Mesenchymal stem cell (in vitro differentiated cells and primary cell): ENCODE measurements at regions not wholly inside any gene's neighbourhood (a gene's known extent, or its start where the extent isn't known, plus 50 kb on each side); places are given as distances from the start of the nearest gene placed in this dataset.

ENCODE experiments used
- DNase-seq: peaks from one replicate; pipeline ENCODE4 v3.0.0-alpha.2; 2013
- H2AFZ ChIP-seq: one replicate; pipeline ENCODE4 v1.6.1; 2013; ENCODE audit warnings: low read depth, mild to moderate bottlenecking, control low read depth, inconsistent platforms, low read length, moderate library complexity
- H2AK5ac ChIP-seq: 2 replicates; pipeline ENCODE4 v1.6.1; 2013; ENCODE audit warnings: low read length, moderate library complexity, mild to moderate bottlenecking, inconsistent platforms; ENCODE audit not compliant: severe bottlenecking
- H2BK120ac ChIP-seq: one replicate; pipeline ENCODE4 v1.6.1; 2013; ENCODE audit warnings: low read depth, mild to moderate bottlenecking, inconsistent platforms, low read length, moderate library complexity
- H2BK12ac ChIP-seq, 2 experiments: one replicate each; pipeline ENCODE4 v1.6.1; 2013; ENCODE audit warnings: inconsistent platforms in 2 of 2, low read length in 2 of 2, mild to moderate bottlenecking in 2 of 2, moderate library complexity in 2 of 2, control low read depth in 1 of 2
- H2BK15ac ChIP-seq: one replicate; pipeline ENCODE4 v1.6.1; 2013; ENCODE audit warnings: mild to moderate bottlenecking, low read depth, inconsistent platforms; ENCODE audit not compliant: poor library complexity, severe bottlenecking
- H2BK5ac ChIP-seq: 2 replicates; pipeline ENCODE4 v1.6.1; 2013; ENCODE audit warnings: low read depth, mild to moderate bottlenecking, low read length, control low read depth, inconsistent platforms; ENCODE audit not compliant: poor library complexity, severe bottlenecking
- H3K14ac ChIP-seq, 2 experiments: one replicate each; pipeline ENCODE4 v1.6.1; 2013; ENCODE audit warnings: inconsistent platforms in 2 of 2, low read length in 2 of 2, control low read depth in 1 of 2, mild to moderate bottlenecking in 1 of 2, moderate library complexity in 1 of 2
- H3K18ac ChIP-seq, 2 experiments: one replicate each; pipeline ENCODE4 v1.6.1; 2013; ENCODE audit warnings: inconsistent platforms in 2 of 2, low read length in 2 of 2, control low read depth in 1 of 2, low read depth in 1 of 2, mild to moderate bottlenecking in 1 of 2
- H3K23ac ChIP-seq, 2 experiments: one replicate each; pipeline ENCODE4 v1.6.1; 2013; ENCODE audit warnings: inconsistent platforms in 2 of 2, low read length in 2 of 2, mild to moderate bottlenecking in 2 of 2, moderate library complexity in 2 of 2, control low read depth in 1 of 2
- H3K27ac ChIP-seq: 2 replicates; pipeline ENCODE4 v1.5.1; 2013; ENCODE audit warnings: mild to moderate bottlenecking, moderate library complexity, low read length, control low read depth, inconsistent platforms; ENCODE audit not compliant: poor library complexity, severe bottlenecking
- H3K27me3 ChIP-seq, 2 experiments: 2 replicates each; pipeline versions ENCODE4 v1.6.1 to v1.7.0; 2013; ENCODE audit warnings: low read length in 2 of 2, mild to moderate bottlenecking in 2 of 2, moderate library complexity in 2 of 2, control low read depth in 1 of 2, inconsistent platforms in 1 of 2; ENCODE audit not compliant: control insufficient read depth in 1 of 2, insufficient read depth in 1 of 2
- H3K36me3 ChIP-seq, 2 experiments: 2 replicates each; pipeline versions ENCODE4 v1.6.1 to v1.7.0; 2013; ENCODE audit warnings: low read length in 2 of 2, control low read depth in 1 of 2, inconsistent platforms in 1 of 2, low read depth in 1 of 2, mild to moderate bottlenecking in 1 of 2; ENCODE audit not compliant: insufficient read depth in 2 of 2, control insufficient read depth in 1 of 2
- H3K4ac ChIP-seq, 2 experiments: one replicate each; pipeline ENCODE4 v1.6.1; 2013; ENCODE audit warnings: inconsistent platforms in 2 of 2, low read length in 2 of 2, mild to moderate bottlenecking in 2 of 2, moderate library complexity in 2 of 2, control low read depth in 1 of 2, low read depth in 1 of 2
- H3K4me1 ChIP-seq: 2 replicates; pipeline ENCODE4 v1.6.1; 2013; ENCODE audit warnings: low read depth, low read length, control low read depth; ENCODE audit not compliant: control insufficient read depth, insufficient read depth
- H3K4me2 ChIP-seq: 2 replicates; pipeline ENCODE4 v1.6.1; 2013; ENCODE audit warnings: low read length, mild to moderate bottlenecking, inconsistent platforms; ENCODE audit not compliant: poor library complexity, severe bottlenecking
- H3K4me3 ChIP-seq, 2 experiments: 2 replicates each; pipeline versions ENCODE4 v1.5.1 to v1.7.0; 2013; ENCODE audit warnings: low read length in 2 of 2, mild to moderate bottlenecking in 2 of 2, control low read depth in 1 of 2, low read depth in 1 of 2; ENCODE audit not compliant: insufficient read depth in 1 of 2
- H3K79me1 ChIP-seq: replicated peaks from 2 replicates; pipeline ENCODE4 v1.6.1; 2013; ENCODE audit warnings: mild to moderate bottlenecking, control low read depth, low read length, inconsistent platforms; ENCODE audit not compliant: poor library complexity, severe bottlenecking
- H3K9ac ChIP-seq: 2 replicates; pipeline ENCODE4 v1.7.0; 2013; ENCODE audit warnings: mild to moderate bottlenecking, low read length, moderate library complexity
- H3K9me3 ChIP-seq: 2 replicates; pipeline ENCODE4 v1.7.0; 2013; ENCODE audit warnings: mild to moderate bottlenecking, low read length; ENCODE audit not compliant: control insufficient read depth
- H4K8ac ChIP-seq: one replicate; pipeline ENCODE4 v1.6.1; 2013; ENCODE audit warnings: inconsistent platforms, mild to moderate bottlenecking, low read length, moderate library complexity
- H4K91ac ChIP-seq: one replicate; pipeline ENCODE4 v1.6.1; 2013; ENCODE audit warnings: mild to moderate bottlenecking, low read length, inconsistent platforms
- WGBS: methylation state at CpG from one replicate; pipeline ENCODE4 v1.1.7; 2013; ENCODE audit warnings: mixed read lengths; 5-methylcytosine and 5-hydroxymethylcytosine counted together

- Histone ChIP-seq H4K8ac (no peak overlapping the region), H2AFZ (no peak overlapping the region), H3K4ac (no peak overlapping the region), H2AK5ac (no peak overlapping the region), H3K4me3 (no peak overlapping the region), H3K36me3 (no peaks in the 10 kb centered on the region), H3K9me3 (no peaks in the 10 kb centered on the region), H2BK5ac (no peak overlapping the region), H2BK12ac (no peak overlapping the region), H3K79me1 (no peaks in the 10 kb centered on the region), H2BK120ac (no peak overlapping the region), H3K18ac (peak overlapping the region in 1 of 2 experiments; percentile 23), H2BK15ac (no peak overlapping the region), H3K4me2 (no peak overlapping the region), H3K27me3 (no peaks in the 10 kb centered on the region), H3K14ac (no peak overlapping the region), H3K27ac (no peak overlapping the region), H4K91ac (no peak overlapping the region), H3K9ac (no peak overlapping the region), H3K23ac (no peak overlapping the region), H3K4me1 (no peaks in the 10 kb centered on the region)
- peak; percentile 83 for DNase-seq
- WGBS, result 2% methylated on average over 3 of the region's 5 CpGs
Measured at GRCh38 chr18:27605107-27605834, 420.2 kb upstream of the CHST9 start.

- no peak overlapping the region for H2BK5ac ChIP-seq
- no peak overlapping the region for H2AK5ac ChIP-seq
- no peak overlapping the region for H2BK120ac ChIP-seq
- H3K4me2 ChIP-seq, result no peak overlapping the region
- no peak overlapping the region for H3K27ac ChIP-seq
- no peak overlapping the region for H3K18ac ChIP-seq
- no peak overlapping the region for H3K4me3 ChIP-seq
- H2BK12ac ChIP-seq, result no peak overlapping the region
- no peak overlapping the region for H3K23ac ChIP-seq
- H2BK15ac ChIP-seq, result no peak overlapping the region
- no peaks in the 10 kb centered on the region for H3K79me1 ChIP-seq
- H3K27me3 ChIP-seq, result no peaks in the 10 kb centered on the region
- WGBS, result 30% methylated on average over 2 of the region's 4 CpGs
- no peaks in the 10 kb centered on the region for H3K4me1 ChIP-seq
- H3K4ac ChIP-seq, result no peak overlapping the region
- no peak overlapping the region for H2AFZ ChIP-seq
- H3K9me3 ChIP-seq, result no peaks in the 10 kb centered on the region
- H4K8ac ChIP-seq, result no peak overlapping the region
- DNase-seq, result peak; percentile 94
- H4K91ac ChIP-seq, result no peak overlapping the region
- no peak overlapping the region for H3K9ac ChIP-seq
- H3K36me3 ChIP-seq, result no peaks in the 10 kb centered on the region
- H3K14ac ChIP-seq, result no peak overlapping the region
Measured at GRCh38 chr18:27604583-27604982, 419.5 kb upstream of the CHST9 start.

- no peak overlapping the region for H2BK5ac ChIP-seq
- no peaks in the 10 kb centered on the region for H3K4me1 ChIP-seq
- H3K27ac ChIP-seq, result no peak overlapping the region
Measured at GRCh38 chr18:27602092-27602491, 417.0 kb upstream of the CHST9 start.

GRCh38 chr18:27600245-27600644 lies 415.1 kb upstream of the CHST9 start:
- Histone ChIP-seq H2BK12ac (no peak overlapping the region), H3K27ac (no peak overlapping the region), H3K27me3 (no peaks in the 10 kb centered on the region), H3K36me3 (no peaks in the 10 kb centered on the region), H3K18ac (no peak overlapping the region), H4K91ac (no peak overlapping the region), H2AFZ (no peak overlapping the region), H3K23ac (no peak overlapping the region), H3K4me1 (no peaks in the 10 kb centered on the region), H3K4me3 (no peak overlapping the region), H3K4me2 (no peak overlapping the region), H4K8ac (no peak overlapping the region), H2BK120ac (no peak overlapping the region), H2AK5ac (no peak overlapping the region), H3K9ac (no peak overlapping the region), H2BK5ac (no peak overlapping the region), H3K9me3 (no peaks in the 10 kb centered on the region), H2BK15ac (no peak overlapping the region), H3K79me1 (no peaks in the 10 kb centered on the region), H3K4ac (no peak overlapping the region), H3K14ac (no peak overlapping the region)
- DNase-seq, result no peak

More at GRCh38 chr18:27602092-27602491, 417.0 kb upstream of the CHST9 start:
- H3K4me3 ChIP-seq, result no peak overlapping the region
- H3K9ac ChIP-seq, result no peak overlapping the region
- DNase-seq, result no peak
- H3K79me1 ChIP-seq, result no peaks in the 10 kb centered on the region
- H4K8ac ChIP-seq, result no peak overlapping the region
- no peaks in the 10 kb centered on the region for H3K36me3 ChIP-seq
- no peaks in the 10 kb centered on the region for H3K9me3 ChIP-seq
- no peak overlapping the region for H2AFZ ChIP-seq
- no peak overlapping the region for H3K18ac ChIP-seq
- no peak overlapping the region for H2BK15ac ChIP-seq
- no peak overlapping the region for H2BK120ac ChIP-seq
- H3K14ac ChIP-seq, result no peak overlapping the region
- H2AK5ac ChIP-seq, result no peak overlapping the region
- 100% methylated on average over 2 of the region's 2 CpGs for WGBS
- no peak overlapping the region for H3K4me2 ChIP-seq
- no peak overlapping the region for H4K91ac ChIP-seq
- no peak overlapping the region for H3K4ac ChIP-seq
- no peak overlapping the region for H3K23ac ChIP-seq
- H3K27me3 ChIP-seq, result no peaks in the 10 kb centered on the region
- no peak overlapping the region for H2BK12ac ChIP-seq
